ENCODE measurements at regions not wholly inside any gene's neighbourhood (a gene's known extent, or its start where the extent isn't known, plus 50 kb on each side); places are given as distances from the start of the nearest gene placed in this dataset.

GRCh38 chr5:124309241-124309980 lies 437.0 kb downstream of the ZNF608 start:
- DNase-seq (ENCODE audit: low read depth): no peak

GRCh38 chr5:124303366-124303765 lies 443.1 kb downstream of the ZNF608 start:
- DNase-seq (ENCODE audit: low read depth): no peak

- DNase-seq (ENCODE audit: low read depth): no peak
Observed at GRCh38 chr5:124302533-124302932, 443.9 kb downstream of the ZNF608 start.

- DNase-seq (ENCODE audit: low read depth): no peak
Observed at GRCh38 chr5:124301850-124302249, 444.6 kb downstream of the ZNF608 start.

- no peak for DNase-seq (ENCODE audit: low read depth)
Observed at GRCh38 chr5:124300815-124301621, 445.4 kb downstream of the ZNF608 start.

GRCh38 chr5:124297826-124298225 lies 448.6 kb downstream of the ZNF608 start:
- DNase-seq (ENCODE audit: low read depth): no peak

- no peak for DNase-seq (ENCODE audit: low read depth)
Observed at GRCh38 chr5:124292322-124292855, 454.1 kb downstream of the ZNF608 start.

GRCh38 chr5:124289641-124290311 lies 456.7 kb downstream of the ZNF608 start:
- no peak for DNase-seq (ENCODE audit: low read depth)

GRCh38 chr5:124289130-124289529 lies 457.3 kb downstream of the ZNF608 start:
- DNase-seq (ENCODE audit: low read depth): no peak

GRCh38 chr5:124287813-124288212 lies 458.6 kb downstream of the ZNF608 start:
- DNase-seq (ENCODE audit: low read depth): no peak

GRCh38 chr5:124285733-124286132 lies 460.7 kb downstream of the ZNF608 start:
- DNase-seq (ENCODE audit: low read depth): no peak

GRCh38 chr5:124285071-124285470 lies 461.4 kb downstream of the ZNF608 start:
- DNase-seq (ENCODE audit: low read depth): no peak

- no peak for DNase-seq (ENCODE audit: low read depth)
Observed at GRCh38 chr5:124283031-124283430, 463.4 kb downstream of the ZNF608 start.

GRCh38 chr5:124280079-124280478 lies 466.4 kb downstream of the ZNF608 start:
- no peak for DNase-seq (ENCODE audit: low read depth)

GRCh38 chr5:124279146-124279876 lies 467.1 kb downstream of the ZNF608 start:
- no peak for DNase-seq (ENCODE audit: low read depth)

- DNase-seq (ENCODE audit: low read depth): no peak
Observed at GRCh38 chr5:124278636-124279035, 467.8 kb downstream of the ZNF608 start.

- no peak for DNase-seq (ENCODE audit: low read depth)
Observed at GRCh38 chr5:124277767-124278545, 468.5 kb downstream of the ZNF608 start.

- no peak for DNase-seq (ENCODE audit: low read depth)
Observed at GRCh38 chr5:124276166-124276565, 470.3 kb downstream of the ZNF608 start.

- no peak for DNase-seq (ENCODE audit: low read depth)
Observed at GRCh38 chr5:124274949-124275348, 471.5 kb downstream of the ZNF608 start.

- no peak for DNase-seq (ENCODE audit: low read depth)
Observed at GRCh38 chr5:124264499-124264898, 481.9 kb downstream of the ZNF608 start.

Measured in activated T-helper 9 cell treated with anti-CD3 and anti-CD28 coated beads, Interleukin-2, amount 50 U/mL, for 16 hours (primary cell).